HFF-Myc (cell line): ENCODE measurements at regions not wholly inside any gene's neighbourhood (a gene's known extent, or its start where the extent isn't known, plus 50 kb on each side); places are given as distances from the start of the nearest gene placed in this dataset.

Experiments
- DNase-seq: peaks from one replicate; pipeline ENCODE4 v3.0.0-alpha.2; 2011; ENCODE audit warnings: low read depth; ENCODE audit errors: extremely low read depth
- H3K4me3 ChIP-seq: replicated peaks from 2 replicates; pipeline ENCODE4 v1.5.1; 2011; ENCODE audit warnings: low read depth, mild to moderate bottlenecking, control low read depth, low read length
- CTCF ChIP-seq: IDR thresholded peaks from 2 replicates; pipeline ENCODE4 v1.5.1; 2012; ENCODE audit warnings: mild to moderate bottlenecking, low read depth, low read length, control low read depth; ENCODE audit errors: missing control alignments

- no peak for TF ChIP-seq CTCF
These were observed 230.7 kb downstream of the ZNF516 start for GRCh38 chr18:76264198-76264875.

GRCh38 chr18:76263046-76264005 is 231.7 kb downstream of the ZNF516 start:
- H3K4me3 ChIP-seq: no peak overlapping the region
- DNase-seq: no peak
- no peak for TF ChIP-seq CTCF

More at GRCh38 chr18:76264198-76264875, 230.7 kb downstream of the ZNF516 start:
- no peak overlapping the region for H3K4me3 ChIP-seq
- DNase-seq: no peak

GRCh38 chr18:76260941-76261472 is 234.0 kb downstream of the ZNF516 start:
- no peak for TF ChIP-seq CTCF
- no peak overlapping the region for H3K4me3 ChIP-seq
- no peak for DNase-seq

- TF ChIP-seq CTCF: no peak
- H3K4me3 ChIP-seq: no peak overlapping the region
- DNase-seq: no peak
These were observed 235.3 kb downstream of the ZNF516 start for GRCh38 chr18:76259711-76260110.

GRCh38 chr18:76259096-76259495 is 235.9 kb downstream of the ZNF516 start:
- no peak for DNase-seq
- TF ChIP-seq CTCF: no peak

GRCh38 chr18:76258209-76258608 is 236.8 kb downstream of the ZNF516 start:
- DNase-seq: no peak
- no peak overlapping the region for H3K4me3 ChIP-seq
- TF ChIP-seq CTCF: no peak

More at GRCh38 chr18:76259096-76259495, 235.9 kb downstream of the ZNF516 start:
- no peak overlapping the region for H3K4me3 ChIP-seq
